ENCODE measurements at regions not wholly inside any gene's neighbourhood (a gene's known extent, or its start where the extent isn't known, plus 50 kb on each side); places are given as distances from the start of the nearest gene placed in this dataset.

- CTCF ChIA-PET = interaction anchor here (0.7 to 1.2 kb wide), 6 partner anchors 17 to 341 kb away, joined by 3 to 6 read pairs (median 4); no protein-coding TSS in a partner anchor
- no peak overlapping the region for H3K27ac Mint-ChIP-seq
- H3K27me3 Mint-ChIP-seq (ENCODE audit: low read depth) = peaks cover 56% of the 10 kb centered on the region
- peak overlapping the region; percentile 40 for H3K4me3 Mint-ChIP-seq
- H3K9me3 Mint-ChIP-seq = no peaks in the 10 kb centered on the region
- 0 out of 2 replicates have a peak, but pooled peaks cover 3% of the 10 kb centered on the region for H3K4me1 Mint-ChIP-seq
- POLR2A ChIA-PET = interaction anchor here (0.6 kb wide), 1 partner anchor 563 kb away, joined by 4 read pairs; no protein-coding TSS in a partner anchor
- no peaks in the 10 kb centered on the region for H3K36me3 Mint-ChIP-seq
- ATAC-seq = peak; percentile 84
- DNase-seq (ENCODE audit: low spot score) = peak; percentile 91
- TF ChIP-seq ELF4 (CRISPR knock-in tag; IDR thresholded peaks at IDR 0.05; ENCODE audit: low read depth) (peak; percentile 78; the same call in 1 of the 2 replicates), ETV6 (CRISPR knock-in tag; IDR thresholded peaks at IDR 0.05) (peak; percentile 75), NFATC4 (CRISPR knock-in tag; IDR thresholded peaks at IDR 0.05) (no peak), ESRRA (CRISPR knock-in tag; IDR thresholded peaks at IDR 0.05; ENCODE audit: borderline replicate concordance) (peak; percentile 81; the same call in 1 of the 2 replicates), PRRX2 (CRISPR knock-in tag; IDR thresholded peaks at IDR 0.05) (no peak), GABPB1 (CRISPR knock-in tag; IDR thresholded peaks at IDR 0.05) (no peak), ZNF263 (CRISPR knock-in tag; IDR thresholded peaks at IDR 0.05; ENCODE audit: low read depth) (no peak), SMAD3 (CRISPR knock-in tag; IDR thresholded peaks at IDR 0.05; ENCODE audit: borderline replicate concordance) (peak; percentile 93), ATF1 (CRISPR knock-in tag; IDR thresholded peaks at IDR 0.05) (peak; percentile 83; the same call in 1 of the 2 replicates), OVOL2 (CRISPR knock-in tag; IDR thresholded peaks at IDR 0.05; ENCODE audit: borderline replicate concordance) (no peak), FOXJ3 (CRISPR knock-in tag; IDR thresholded peaks at IDR 0.05; ENCODE audit: borderline replicate concordance) (no peak), IRF1 (CRISPR knock-in tag; IDR thresholded peaks at IDR 0.05) (0 out of 2 replicates have a peak, but pooled peaks have one; percentile 15), E2F4 (CRISPR knock-in tag; IDR thresholded peaks at IDR 0.05; ENCODE audit: borderline replicate concordance, low read depth) (no peak), USF1 (CRISPR knock-in tag; IDR thresholded peaks at IDR 0.05) (peak; percentile 72; the same call in 1 of the 2 replicates), SP1 (CRISPR knock-in tag; conservative IDR thresholded peaks at IDR 0.05) (no peak; the same call in 1 of the 2 replicates), NR2C2 (CRISPR knock-in tag; IDR thresholded peaks at IDR 0.05) (no peak), E2F5 (CRISPR knock-in tag; IDR thresholded peaks at IDR 0.05) (peak; percentile 82), HMGXB4 (CRISPR knock-in tag; IDR thresholded peaks at IDR 0.05) (no peak), ZNF532 (CRISPR knock-in tag; IDR thresholded peaks at IDR 0.05; ENCODE audit: borderline replicate concordance) (no peak), ZNF121 (CRISPR knock-in tag; IDR thresholded peaks at IDR 0.05) (no peak), IRF2 (CRISPR knock-in tag; IDR thresholded peaks at IDR 0.05; ENCODE audit: borderline replicate concordance, low read depth) (no peak), USF2 (CRISPR knock-in tag; IDR thresholded peaks at IDR 0.05) (no peak; the same call in 1 of the 2 replicates), EMX1 (CRISPR knock-in tag; IDR thresholded peaks at IDR 0.05) (no peak), SOX15 (CRISPR knock-in tag; IDR thresholded peaks at IDR 0.05) (no peak)
These were observed 102.5 kb downstream of the MRM1 start for GRCh38 chr17:36703860-36704266.

Data from WTC11 (cell line).